ENCODE measurements at regions not wholly inside any gene's neighbourhood (a gene's known extent, or its start where the extent isn't known, plus 50 kb on each side); places are given as distances from the start of the nearest gene placed in this dataset.

GRCh38 chr13:90806892-90807291, 540.6 kb upstream of the MIR17HG start:
- TF ChIP-seq SUZ12 (IDR thresholded peaks at IDR 0.05; ENCODE audit: extremely low read depth, insufficient read depth, insufficient read length) (no peak), ZNF274 (IDR thresholded peaks at IDR 0.05; ENCODE audit: low read depth, low read length) (no peak)
